HUES48 (cell line): ENCODE measurements at regions not wholly inside any gene's neighbourhood (a gene's known extent, or its start where the extent isn't known, plus 50 kb on each side); places are given as distances from the start of the nearest gene placed in this dataset.

ENCODE experiments used
- H3K27ac ChIP-seq: one replicate; pipeline ENCODE4 v1.7.0; 2013; ENCODE audit warnings: low read depth, low read length, inconsistent platforms
- H3K27me3 ChIP-seq: 2 replicates; pipeline ENCODE4 v1.6.1; 2013; ENCODE audit warnings: mild to moderate bottlenecking, low read length; ENCODE audit not compliant: control insufficient read depth, insufficient read depth
- H3K36me3 ChIP-seq: 2 replicates; pipeline ENCODE4 v1.6.1; 2013; ENCODE audit warnings: low read length; ENCODE audit not compliant: control insufficient read depth, insufficient read depth
- H3K4me1 ChIP-seq: 2 replicates; pipeline ENCODE4 v1.6.1; 2013; ENCODE audit warnings: mild to moderate bottlenecking, low read length; ENCODE audit not compliant: control insufficient read depth, insufficient read depth
- H3K4me3 ChIP-seq: 2 replicates; pipeline ENCODE4 v1.5.1; 2013; ENCODE audit warnings: mild to moderate bottlenecking, low read depth, low read length
- H3K9ac ChIP-seq: 2 replicates; pipeline ENCODE4 v1.6.1; 2013; ENCODE audit warnings: mild to moderate bottlenecking, low read depth, low read length, moderate library complexity
- H3K9me3 ChIP-seq: 2 replicates; pipeline ENCODE4 v1.6.1; 2013; ENCODE audit warnings: low read length; ENCODE audit not compliant: control insufficient read depth, insufficient read depth

DNA sequence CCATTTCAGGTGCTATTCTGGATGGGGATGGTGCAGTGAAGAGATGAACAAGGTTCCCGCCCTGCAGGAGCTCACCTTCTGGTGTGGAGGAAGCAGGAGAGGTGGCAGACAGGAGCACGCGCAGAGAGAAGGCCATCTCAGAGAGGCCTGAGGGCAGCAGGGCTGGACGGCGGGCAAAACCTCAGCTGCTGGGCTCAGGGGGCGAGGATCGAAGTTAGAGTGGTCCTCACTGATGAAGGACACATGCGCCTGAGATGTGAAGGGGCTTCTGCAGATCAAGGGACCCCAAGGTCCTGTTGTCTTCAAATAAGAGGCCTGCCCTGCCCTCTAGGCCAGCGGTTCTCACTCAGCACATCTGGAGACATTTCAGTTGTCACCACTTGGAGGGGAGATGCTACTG lies 198.4 kb upstream of the PMEPA1 start:
- Histone ChIP-seq H3K27me3 (no peaks in the 10 kb centered on the region), H3K36me3 (no peaks in the 10 kb centered on the region), H3K4me1 (no peaks in the 10 kb centered on the region), H3K4me3 (no peak overlapping the region), H3K9ac (no peak overlapping the region), H3K27ac (no peak overlapping the region), H3K9me3 (no peaks in the 10 kb centered on the region)

DNA sequence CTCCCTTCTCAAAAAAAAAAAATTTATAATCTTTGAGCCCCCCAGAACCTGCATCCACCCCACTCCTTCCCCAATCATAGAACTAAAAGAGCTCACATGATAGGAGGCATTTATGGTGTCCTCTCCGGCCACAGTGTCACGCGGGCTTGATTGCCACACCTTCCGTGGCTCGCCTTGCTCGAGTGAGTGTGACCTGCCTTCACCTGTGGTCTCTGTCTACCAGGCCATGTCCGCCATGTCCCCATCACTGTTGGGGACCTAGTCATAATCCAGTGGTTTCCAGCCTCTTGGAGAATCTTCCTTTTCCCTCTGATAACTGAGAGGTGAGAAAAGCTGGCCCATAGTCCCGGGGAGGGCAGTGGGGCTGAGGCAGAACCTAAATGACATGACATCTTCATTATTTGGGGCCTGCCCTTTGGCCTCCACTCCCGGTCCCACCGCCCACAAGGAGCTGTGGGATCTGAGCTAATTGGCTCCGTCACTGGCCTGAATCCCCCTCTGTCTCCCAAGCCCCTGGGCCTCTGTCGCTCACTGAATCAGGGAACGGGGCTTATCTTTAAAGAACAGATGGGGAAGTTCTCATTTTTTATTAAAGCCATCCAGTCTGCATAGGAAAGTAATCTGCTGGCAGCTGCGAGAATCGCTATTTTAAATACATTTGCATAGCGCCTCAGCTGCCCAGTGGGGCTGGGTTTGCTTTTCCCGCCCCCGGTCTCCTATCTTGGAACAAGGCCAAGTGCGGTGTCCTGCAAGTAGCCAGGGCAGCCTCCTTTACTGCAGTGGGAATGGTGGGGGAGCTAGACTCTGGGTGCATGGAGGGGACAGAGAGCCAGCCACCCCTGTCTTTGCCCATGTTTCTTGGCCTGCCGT lies 197.6 kb upstream of the PMEPA1 start:
- no peak overlapping the region for H3K27ac ChIP-seq

GRCh38 chr20:57905448-57905847 lies 195.6 kb upstream of the PMEPA1 start:
- Histone ChIP-seq H3K4me3 (no peak overlapping the region), H3K9ac (no peak overlapping the region), H3K27ac (no peak overlapping the region), H3K36me3 (no peaks in the 10 kb centered on the region), H3K27me3 (no peaks in the 10 kb centered on the region), H3K9me3 (no peaks in the 10 kb centered on the region), H3K4me1 (peaks cover 2% of the 10 kb centered on the region; the same call in 1 of the 2 replicates)

More for the DNA sequence above, 197.6 kb upstream of the PMEPA1 start:
- Histone ChIP-seq H3K4me1 (no peaks in the 10 kb centered on the region), H3K9me3 (no peaks in the 10 kb centered on the region), H3K4me3 (no peak overlapping the region), H3K27me3 (no peaks in the 10 kb centered on the region), H3K36me3 (no peaks in the 10 kb centered on the region), H3K9ac (no peak overlapping the region)

GRCh38 chr20:57904314-57905105 lies 194.7 kb upstream of the PMEPA1 start:
- H3K27me3 ChIP-seq = no peaks in the 10 kb centered on the region
- H3K4me1 ChIP-seq = peaks cover 6% of the 10 kb centered on the region; the same call in 1 of the 2 replicates
- no peak overlapping the region for H3K4me3 ChIP-seq
- no peak overlapping the region for H3K9ac ChIP-seq
- no peaks in the 10 kb centered on the region for H3K9me3 ChIP-seq
- H3K27ac ChIP-seq = no peak overlapping the region
- H3K36me3 ChIP-seq = no peaks in the 10 kb centered on the region

DNA sequence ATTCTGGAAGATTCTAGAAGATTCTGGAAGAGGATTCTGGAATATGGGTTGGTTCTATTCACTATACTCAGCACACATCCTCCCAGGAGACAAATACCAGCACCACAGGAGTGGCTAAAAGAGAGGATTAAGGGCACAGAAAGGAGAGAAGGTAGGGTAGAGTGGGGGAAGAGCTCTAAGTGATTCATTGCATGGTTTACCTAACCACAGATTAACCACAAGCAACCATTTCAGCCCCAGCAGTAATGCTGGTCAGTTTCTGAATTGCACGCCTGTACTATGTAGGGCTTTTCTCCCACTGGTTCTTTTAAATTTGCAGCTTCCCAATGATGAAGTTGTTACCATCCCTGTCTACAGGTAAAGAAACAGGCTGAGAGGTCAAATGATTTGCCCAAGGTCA lies 192.7 kb upstream of the PMEPA1 start:
- peaks cover 6% of the 10 kb centered on the region; the same call in 1 of the 2 replicates for H3K4me1 ChIP-seq
- H3K9ac ChIP-seq = no peak overlapping the region
- H3K36me3 ChIP-seq = no peaks in the 10 kb centered on the region
- no peaks in the 10 kb centered on the region for H3K27me3 ChIP-seq
- no peaks in the 10 kb centered on the region for H3K9me3 ChIP-seq
- H3K4me3 ChIP-seq = no peak overlapping the region
- H3K27ac ChIP-seq = no peak overlapping the region

DNA sequence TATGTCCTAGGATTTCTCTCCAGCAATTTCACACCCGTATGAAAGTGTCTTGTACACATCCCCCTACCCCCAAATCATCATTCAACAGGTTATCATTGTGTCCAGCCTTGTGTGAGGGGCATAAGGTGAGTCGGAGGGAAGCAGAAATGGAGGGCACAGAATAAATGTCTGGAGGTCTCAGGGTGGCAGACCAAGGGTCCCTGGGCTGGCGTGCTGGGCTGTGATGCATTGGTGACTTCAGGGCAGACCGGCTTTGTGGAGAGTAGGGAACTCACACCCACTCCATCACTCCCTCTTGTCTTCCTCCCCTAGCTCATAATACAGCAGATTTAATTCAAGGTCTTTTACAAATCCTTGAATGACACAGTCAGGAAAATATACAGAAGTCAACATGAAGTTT lies 191.7 kb upstream of the PMEPA1 start:
- Histone ChIP-seq H3K4me3 (no peak overlapping the region), H3K9me3 (no peaks in the 10 kb centered on the region), H3K9ac (no peak overlapping the region), H3K36me3 (no peaks in the 10 kb centered on the region), H3K4me1 (peaks cover 6% of the 10 kb centered on the region; the same call in 1 of the 2 replicates), H3K27me3 (no peaks in the 10 kb centered on the region), H3K27ac (no peak overlapping the region)

- no peaks in the 10 kb centered on the region for H3K9me3 ChIP-seq
- no peak overlapping the region for H3K4me3 ChIP-seq
- H3K27me3 ChIP-seq = no peaks in the 10 kb centered on the region
- no peaks in the 10 kb centered on the region for H3K36me3 ChIP-seq
- peaks cover 6% of the 10 kb centered on the region; the same call in 1 of the 2 replicates for H3K4me1 ChIP-seq
- no peak overlapping the region for H3K9ac ChIP-seq
- no peak overlapping the region for H3K27ac ChIP-seq
Observed at GRCh38 chr20:57900226-57900905, 190.6 kb upstream of the PMEPA1 start.

GRCh38 chr20:57899554-57899953 lies 189.7 kb upstream of the PMEPA1 start:
- Histone ChIP-seq H3K27ac (no peak overlapping the region), H3K9me3 (0 out of 2 replicates have a peak, but pooled peaks cover 3% of the 10 kb centered on the region), H3K36me3 (no peaks in the 10 kb centered on the region), H3K9ac (no peak overlapping the region), H3K4me1 (peaks cover 6% of the 10 kb centered on the region; the same call in 1 of the 2 replicates), H3K4me3 (no peak overlapping the region), H3K27me3 (no peaks in the 10 kb centered on the region)

- Histone ChIP-seq H3K4me3 (no peak overlapping the region), H3K9ac (no peak overlapping the region), H3K27me3 (no peaks in the 10 kb centered on the region), H3K27ac (no peak overlapping the region), H3K4me1 (peaks cover 6% of the 10 kb centered on the region; the same call in 1 of the 2 replicates), H3K36me3 (no peaks in the 10 kb centered on the region), H3K9me3 (0 out of 2 replicates have a peak, but pooled peaks cover 3% of the 10 kb centered on the region)
Observed at GRCh38 chr20:57898332-57898731, 188.5 kb upstream of the PMEPA1 start.

DNA sequence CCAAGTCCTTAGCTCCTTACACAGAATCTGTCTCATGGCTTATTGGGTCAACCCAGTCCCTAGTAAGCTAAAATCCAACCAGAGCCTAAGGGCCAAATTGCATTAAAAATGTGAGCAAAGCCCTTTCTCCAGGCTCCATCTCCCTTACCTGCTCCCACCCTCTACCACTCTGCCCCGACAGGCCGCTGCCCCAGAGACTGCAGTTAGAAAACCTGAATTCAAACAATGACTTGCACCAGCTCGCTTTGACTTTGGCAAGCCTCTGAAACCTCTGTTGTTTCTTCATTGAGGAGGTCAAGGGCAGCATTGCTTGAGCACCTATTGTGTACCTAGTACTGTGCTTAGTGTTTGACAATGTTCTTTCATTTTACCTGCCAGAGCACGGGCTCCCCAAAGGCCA lies 188.1 kb upstream of the PMEPA1 start:
- Histone ChIP-seq H3K9me3 (0 out of 2 replicates have a peak, but pooled peaks cover 3% of the 10 kb centered on the region), H3K36me3 (no peaks in the 10 kb centered on the region), H3K9ac (no peak overlapping the region), H3K4me3 (no peak overlapping the region), H3K4me1 (peaks cover 6% of the 10 kb centered on the region; the same call in 1 of the 2 replicates), H3K27ac (no peak overlapping the region), H3K27me3 (no peaks in the 10 kb centered on the region)
